T-helper 2 cell (primary cell): ENCODE measurements at regions not wholly inside any gene's neighbourhood (a gene's known extent, or its start where the extent isn't known, plus 50 kb on each side); places are given as distances from the start of the nearest gene placed in this dataset.
"Not testable (repeated sequence)": the region's sequence is repeated elsewhere in the genome, so short reads cannot be mapped to it uniquely, and the experiment has no call there.

Experiments used
- DNase-seq, 5 experiments: peaks; one replicate each; pipeline versions ENCODE4 v3.0.0 to v3.0.0-alpha.2; 2012 to 2022

- DNase-seq: peak in 1 of 5 experiments; percentile 6
Observed at GRCh38 chr15:100721758-100722550, 119.6 kb downstream of the ASB7 start.

DNA sequence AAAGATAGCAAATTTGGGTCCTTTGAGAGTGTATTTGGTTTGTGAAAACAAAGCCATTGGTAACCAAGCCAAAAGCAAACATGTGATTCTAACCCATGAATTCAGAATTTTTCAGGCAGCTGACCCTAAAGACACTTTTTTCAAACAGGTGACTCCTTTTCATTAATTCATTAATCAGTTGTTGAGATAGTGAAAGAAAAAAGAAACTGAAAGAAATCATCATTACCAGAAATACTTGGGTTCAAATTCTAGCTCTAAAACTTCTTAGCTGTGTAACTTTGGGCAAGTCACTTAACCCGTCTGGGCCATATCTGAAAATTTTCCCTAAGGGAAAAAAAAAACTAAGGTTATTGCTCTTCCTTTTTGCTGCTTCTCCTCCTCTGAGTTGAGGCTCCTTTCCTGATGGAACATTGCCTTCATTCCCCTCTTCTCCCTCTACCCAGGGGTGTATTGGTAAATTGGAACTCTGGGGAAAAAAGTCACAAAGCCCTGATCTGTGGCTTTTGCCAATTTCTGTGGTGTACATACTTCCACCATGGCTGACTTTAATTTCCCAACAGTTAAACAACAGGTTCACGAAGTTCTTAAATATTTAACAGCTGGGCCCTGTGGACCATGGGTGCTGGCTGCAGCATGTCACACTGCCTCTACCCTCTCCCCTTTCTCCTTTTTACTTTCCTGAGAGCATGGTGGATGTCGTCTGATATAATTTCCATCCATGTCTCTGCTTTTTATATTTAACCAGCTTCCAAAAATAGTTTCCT is 120.3 kb downstream of the ASB7 start:
- DNase-seq: no peak

GRCh38 chr15:100723315-100723801 is 121.0 kb downstream of the ASB7 start:
- DNase-seq: no peak

DNA sequence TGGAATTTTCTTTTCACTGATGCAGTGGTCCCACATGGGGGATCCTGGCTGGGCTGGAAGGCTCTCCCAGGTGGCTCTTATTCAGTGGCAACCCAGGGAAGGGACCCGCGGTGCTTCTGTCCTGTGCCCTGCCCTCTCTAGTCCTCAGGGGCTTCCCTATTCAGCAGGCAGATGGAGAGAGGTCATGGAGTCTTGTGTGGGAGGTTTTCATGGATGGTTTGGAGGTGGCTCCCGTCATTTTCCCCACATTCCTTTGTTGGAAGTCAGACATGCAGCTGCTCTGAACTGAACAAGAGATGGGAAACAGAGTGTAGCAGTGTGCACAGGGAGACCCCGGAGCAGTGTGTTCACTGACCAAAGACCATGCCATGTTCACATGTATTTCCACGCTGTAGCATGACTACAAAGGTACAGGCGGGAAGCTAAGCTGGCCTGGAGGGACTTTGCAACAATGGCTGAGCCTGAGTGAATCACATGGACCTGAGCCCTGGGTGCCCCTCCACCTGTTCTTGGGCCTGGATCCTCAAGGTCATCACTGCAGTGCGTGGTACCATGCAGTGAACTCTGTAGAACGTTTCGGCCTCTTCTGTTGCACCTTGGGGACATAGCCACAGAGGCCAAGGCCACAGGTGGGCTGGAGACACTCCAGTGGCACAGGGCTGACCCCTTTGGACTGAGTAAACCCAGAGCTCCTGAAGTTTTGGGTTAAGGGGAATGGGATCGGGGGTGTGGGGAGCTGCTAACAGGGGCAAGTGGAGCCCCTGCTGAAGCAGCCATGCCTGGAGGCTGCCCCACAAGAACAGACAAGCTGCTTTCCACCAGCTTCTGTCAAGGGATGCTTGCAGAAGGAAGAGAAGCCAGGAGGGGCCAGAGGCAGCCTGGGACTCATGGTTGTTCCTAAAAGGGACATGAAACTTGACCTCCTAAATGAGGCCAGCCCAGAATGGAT is 123.0 kb downstream of the ASB7 start:
- no peak for DNase-seq

DNA sequence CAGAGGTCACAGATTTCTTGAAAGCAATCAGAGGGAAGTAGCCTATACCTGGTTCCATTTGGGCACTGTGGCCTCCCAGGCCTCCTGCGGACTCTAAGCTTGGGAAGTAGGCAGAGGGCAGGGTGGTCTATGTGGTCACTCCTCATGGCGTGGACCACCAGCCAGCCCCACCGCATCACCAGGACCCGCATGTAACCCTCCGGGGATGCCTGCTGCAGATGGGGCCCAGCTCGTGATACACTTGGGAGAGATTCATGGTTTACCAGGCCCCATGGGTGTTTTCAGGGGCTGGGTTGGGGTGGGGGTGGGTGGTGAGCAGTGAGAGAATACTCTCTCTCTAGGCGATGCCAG is 123.7 kb downstream of the ASB7 start:
- no peak for DNase-seq

DNA sequence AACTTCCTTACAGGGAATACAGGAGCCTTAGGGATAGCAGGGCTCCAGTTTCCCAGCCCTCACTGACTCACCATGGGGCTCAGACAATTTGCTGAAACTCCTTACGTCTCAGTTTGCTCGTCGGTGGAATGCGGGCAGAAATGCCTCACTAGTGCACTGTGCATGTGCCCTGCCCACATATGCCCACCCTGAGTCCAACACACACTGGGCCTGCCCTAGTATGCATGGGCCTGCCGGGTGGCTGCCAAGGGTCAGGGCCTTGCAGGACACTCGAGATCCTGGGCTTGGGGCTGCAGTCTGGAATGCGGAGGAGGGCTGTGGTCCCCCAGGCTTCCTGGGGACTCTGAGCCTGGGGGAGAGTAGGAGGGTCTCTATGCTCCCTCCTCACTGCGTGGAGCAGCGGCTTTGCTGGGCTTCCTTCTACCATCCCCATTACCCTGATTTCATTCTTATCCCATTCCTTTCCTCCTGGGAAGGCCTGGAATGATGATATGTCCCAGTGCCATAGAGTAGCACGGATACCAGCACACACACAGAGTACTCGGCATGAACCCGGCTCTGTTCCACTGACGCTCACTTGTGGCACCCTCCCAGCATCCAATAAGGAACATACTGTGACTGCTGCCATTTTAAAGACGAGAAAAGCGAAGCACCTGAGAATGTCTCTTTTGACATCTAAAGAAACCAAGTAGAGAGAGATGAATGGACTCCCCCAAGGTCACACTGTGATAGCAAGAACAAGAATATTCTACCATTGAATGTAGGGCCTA is 124.2 kb downstream of the ASB7 start:
- no peak for DNase-seq

- DNase-seq: no peak
Observed at GRCh38 chr15:100727291-100727851, 125.0 kb downstream of the ASB7 start.

DNA sequence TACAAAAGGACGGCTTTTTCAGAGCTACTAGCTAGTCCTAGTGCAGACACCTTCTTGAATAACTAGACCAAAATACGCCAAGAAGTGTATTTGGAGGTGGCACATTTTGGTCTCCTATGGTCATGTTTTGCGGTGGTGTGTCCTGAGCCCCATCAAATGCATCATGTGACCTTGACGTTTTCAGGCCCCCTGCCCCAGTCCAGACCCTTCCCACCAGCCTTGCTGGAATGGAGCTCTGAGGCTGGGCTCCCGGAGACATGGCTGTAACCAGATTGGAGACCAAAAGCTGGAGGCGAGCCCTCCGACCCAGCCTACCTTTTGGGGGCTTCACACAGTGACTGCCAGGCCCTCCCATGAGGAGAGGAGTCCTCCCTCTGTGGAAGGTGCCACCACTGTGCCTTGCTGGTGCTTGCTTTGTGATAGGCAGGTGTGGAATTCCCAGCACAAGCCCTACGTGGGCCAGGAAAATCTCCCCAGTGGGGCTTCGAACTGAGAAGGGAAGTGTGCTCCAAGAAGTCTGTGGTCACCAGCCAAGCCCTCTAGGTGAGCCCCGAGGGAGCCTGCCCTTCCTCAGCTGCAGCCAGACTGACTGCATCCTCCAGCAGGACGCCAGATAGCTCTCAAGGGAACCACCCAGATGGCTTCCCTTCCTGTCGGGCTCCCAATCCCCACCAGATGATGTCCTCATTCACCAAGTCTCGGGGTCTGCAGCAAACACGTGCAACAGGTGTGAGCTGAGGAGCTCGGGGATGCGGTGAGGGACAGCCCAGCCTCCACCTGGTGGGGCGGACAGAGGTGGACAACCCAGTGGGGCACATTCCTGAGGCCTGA is 126.2 kb downstream of the ASB7 start:
- no peak for DNase-seq

DNA sequence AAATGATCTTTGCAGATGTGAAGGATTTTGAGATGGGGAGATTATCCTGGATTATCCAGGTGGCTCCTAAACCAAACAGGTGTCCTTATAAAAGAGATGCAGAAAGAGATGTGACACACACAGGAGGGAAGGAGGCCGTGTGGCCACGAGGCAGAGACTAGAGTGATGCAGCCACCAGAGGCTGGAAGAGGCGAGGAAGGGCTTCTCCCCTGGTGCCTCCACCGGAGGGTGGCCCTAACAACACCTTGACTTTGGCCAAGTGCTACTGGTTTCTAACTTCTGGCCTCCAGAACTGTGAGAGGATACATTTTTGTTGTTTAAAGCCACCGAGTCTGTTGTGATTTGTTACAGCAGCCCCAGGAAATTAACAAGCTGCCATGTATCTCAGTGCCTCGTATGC is 127.1 kb downstream of the ASB7 start:
- DNase-seq: no peak

DNA sequence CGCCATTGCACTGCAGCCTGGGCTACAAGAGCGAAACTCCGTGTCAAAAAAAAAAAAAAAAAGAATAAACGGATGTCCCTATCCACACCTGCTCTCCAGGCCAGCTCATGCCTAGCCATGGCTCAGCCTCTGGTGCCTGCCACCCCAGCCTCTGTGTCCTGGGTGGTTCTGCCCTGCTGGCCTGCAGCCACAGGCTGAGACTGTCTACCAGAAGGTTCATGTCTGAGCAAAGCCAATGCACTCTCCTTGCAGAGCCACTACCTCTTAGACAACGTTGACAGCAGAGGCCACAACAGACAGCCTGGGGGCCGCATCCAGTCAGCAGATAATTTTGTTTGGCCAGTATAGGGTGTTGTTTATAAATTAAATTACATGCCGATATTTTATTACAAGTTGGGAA is 127.7 kb downstream of the ASB7 start:
- no peak for DNase-seq

DNA sequence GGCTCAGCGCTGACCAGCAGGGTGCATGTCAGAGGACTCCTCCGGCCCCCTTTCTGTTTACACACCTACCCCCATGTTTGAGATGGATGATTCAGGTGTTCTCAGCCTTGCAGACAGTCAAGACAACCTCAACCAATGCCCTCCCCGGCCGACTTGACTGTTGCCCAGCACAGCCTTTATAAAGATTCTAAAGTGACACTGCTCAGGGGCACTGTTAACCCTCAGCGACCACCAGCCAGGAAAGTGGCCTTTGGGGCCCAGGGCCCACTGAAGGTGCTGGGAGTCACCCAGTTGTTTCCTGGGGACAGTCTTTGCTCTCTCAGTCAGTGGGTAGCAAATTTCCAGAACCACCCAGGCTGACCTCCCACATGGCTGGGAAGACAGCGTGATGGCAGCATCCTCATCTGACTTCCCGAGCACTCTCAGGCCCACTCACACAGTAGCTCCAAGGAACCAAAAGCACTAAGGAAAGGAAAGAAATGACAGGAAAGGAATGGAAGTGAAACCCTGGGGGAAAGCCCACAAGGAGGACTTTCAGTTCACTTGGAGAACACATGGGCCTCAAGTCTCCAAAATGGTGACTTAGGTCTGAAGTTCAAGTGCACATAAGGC is 128.4 kb downstream of the ASB7 start:
- no peak for DNase-seq

- no peak for DNase-seq
Observed at GRCh38 chr15:100731267-100732152, 129.1 kb downstream of the ASB7 start.

- no peak for DNase-seq
Observed at GRCh38 chr15:100732211-100733055, 130.0 kb downstream of the ASB7 start.

GRCh38 chr15:100733101-100733842 is 130.9 kb downstream of the ASB7 start:
- no peak for DNase-seq

DNA sequence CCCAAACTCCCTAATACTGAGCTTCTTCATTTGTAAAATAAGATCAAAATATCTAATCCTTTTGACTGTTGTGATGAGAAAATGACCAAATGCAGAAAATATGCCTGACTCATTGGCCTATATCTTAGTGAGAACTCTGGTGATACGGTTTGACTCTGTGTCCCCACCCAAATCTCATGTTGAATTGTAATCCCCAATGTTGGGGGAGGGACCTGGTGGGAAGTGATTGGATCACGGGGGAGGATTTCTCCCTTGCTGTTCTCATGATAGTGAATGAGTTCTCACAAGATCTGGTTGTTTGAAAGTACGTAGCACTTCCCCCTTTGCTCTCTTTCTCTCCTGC is 131.4 kb downstream of the ASB7 start:
- DNase-seq: not testable (repeated sequence)

- no peak for DNase-seq
Observed at GRCh38 chr15:100734586-100734985, 132.2 kb downstream of the ASB7 start.
